ENCODE measurements at regions not wholly inside any gene's neighbourhood (a gene's known extent, or its start where the extent isn't known, plus 50 kb on each side); places are given as distances from the start of the nearest gene placed in this dataset.

DNA sequence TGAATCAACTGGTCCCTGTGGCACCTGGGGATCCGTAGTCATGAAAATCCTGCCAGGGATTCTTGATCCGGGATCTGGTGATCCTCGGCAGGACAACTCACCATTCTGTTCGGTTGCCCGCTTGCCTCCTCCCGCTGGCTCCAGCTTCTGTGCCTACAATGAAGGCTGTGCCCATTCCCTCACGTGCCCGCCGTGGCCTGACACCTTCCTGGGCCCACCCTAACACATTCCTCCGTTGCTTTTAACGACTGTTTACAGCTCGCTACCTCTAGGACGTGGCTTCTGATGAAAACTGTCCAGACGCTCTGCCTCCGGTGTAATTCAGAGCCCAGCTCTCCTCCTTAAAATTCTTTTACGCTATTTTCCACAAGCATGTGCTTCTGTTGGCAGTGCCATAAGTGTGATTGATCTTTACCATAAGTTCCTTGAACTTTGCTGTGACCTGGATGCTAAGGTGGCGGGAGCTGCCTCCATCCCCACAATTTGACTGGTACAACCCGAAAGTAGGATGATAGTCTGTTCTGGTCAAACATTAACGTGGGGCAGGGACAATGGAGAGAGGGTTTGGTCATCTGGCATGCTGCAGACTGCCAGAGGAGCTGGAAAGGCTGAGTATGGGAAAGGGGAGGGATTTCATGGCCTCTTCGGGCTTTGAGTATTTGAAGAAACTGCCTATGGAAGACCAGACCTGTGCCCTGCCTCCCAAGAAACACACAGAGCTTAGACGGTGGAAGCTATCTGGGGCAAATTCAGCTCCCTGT, 206.8 kb upstream of the TNP1 start:
- no peak for DNase-seq (ENCODE audit: low read depth)
- TF ChIP-seq, protein P1, sequence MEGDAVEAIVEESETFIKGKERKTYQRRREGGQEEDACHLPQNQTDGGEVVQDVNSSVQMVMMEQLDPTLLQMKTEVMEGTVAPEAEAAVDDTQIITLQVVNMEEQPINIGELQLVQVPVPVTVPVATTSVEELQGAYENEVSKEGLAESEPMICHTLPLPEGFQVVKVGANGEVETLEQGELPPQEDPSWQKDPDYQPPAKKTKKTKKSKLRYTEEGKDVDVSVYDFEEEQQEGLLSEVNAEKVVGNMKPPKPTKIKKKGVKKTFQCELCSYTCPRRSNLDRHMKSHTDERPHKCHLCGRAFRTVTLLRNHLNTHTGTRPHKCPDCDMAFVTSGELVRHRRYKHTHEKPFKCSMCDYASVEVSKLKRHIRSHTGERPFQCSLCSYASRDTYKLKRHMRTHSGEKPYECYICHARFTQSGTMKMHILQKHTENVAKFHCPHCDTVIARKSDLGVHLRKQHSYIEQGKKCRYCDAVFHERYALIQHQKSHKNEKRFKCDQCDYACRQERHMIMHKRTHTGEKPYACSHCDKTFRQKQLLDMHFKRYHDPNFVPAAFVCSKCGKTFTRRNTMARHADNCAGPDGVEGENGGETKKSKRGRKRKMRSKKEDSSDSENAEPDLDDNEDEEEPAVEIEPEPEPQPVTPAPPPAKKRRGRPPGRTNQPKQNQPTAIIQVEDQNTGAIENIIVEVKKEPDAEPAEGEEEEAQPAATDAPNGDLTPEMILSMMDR (IDR thresholded peaks at IDR 0.05; ENCODE audit: insufficient read depth, low read length) = no peak
- H3K4me3 ChIP-seq (ENCODE audit: low read depth, low read length) = no peak overlapping the region

DNA sequence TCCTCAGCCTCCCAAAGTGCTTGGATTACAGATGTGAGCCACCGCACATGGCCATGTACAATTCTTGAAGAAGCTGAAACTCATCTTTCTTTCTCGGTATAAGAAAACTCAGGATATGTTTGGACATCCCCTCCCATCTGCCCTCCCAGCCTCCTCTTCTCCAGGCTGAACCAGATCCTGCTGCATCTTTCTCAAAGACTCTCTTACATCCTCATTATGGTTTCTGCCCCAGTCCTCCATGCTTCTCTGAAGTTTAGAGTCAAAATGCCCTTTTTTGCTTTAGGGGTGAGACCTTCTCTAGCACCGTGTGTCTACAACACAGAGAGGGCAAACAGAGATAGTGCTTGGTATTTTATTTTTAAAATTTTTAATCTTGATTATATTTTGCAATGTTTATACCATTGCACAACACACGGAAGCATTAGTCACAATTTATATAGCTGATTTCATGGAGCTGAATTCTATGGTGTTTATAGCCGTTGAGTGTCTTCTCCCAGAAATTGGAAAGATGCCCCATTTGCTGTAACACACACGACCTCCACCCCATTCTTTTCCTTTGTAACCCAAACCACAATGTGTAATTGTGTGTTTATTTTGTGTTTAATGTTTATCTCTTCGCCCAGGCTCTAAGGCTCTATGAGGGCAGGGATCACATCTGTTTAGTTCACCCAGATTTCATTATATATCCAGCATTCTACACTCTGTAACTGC, 206.0 kb upstream of the TNP1 start:
- DNase-seq (ENCODE audit: low read depth) = peak; percentile 92
- TF ChIP-seq, protein P1 (IDR thresholded peaks at IDR 0.05; ENCODE audit: insufficient read depth, low read length) = no peak
- no peak overlapping the region for H3K4me3 ChIP-seq (ENCODE audit: low read depth, low read length)

DNA sequence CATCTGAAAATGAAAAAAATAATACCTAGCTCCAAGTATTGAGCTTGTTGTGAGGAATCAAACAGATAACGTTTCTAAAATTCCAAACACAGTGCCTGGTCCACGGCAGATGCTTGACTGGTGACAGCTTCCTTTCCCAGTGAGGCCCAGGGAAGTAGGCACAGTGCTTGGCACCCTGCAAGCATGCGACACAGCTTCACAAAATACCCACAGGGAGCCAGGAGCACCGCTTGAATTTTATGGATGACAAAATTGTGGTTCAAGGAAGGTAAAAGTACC, 205.1 kb upstream of the TNP1 start:
- TF ChIP-seq, protein P1 (IDR thresholded peaks at IDR 0.05; ENCODE audit: insufficient read depth, low read length) = no peak
- DNase-seq (ENCODE audit: low read depth) = peak; percentile 16
- no peak overlapping the region for H3K4me3 ChIP-seq (ENCODE audit: low read depth, low read length)

DNA sequence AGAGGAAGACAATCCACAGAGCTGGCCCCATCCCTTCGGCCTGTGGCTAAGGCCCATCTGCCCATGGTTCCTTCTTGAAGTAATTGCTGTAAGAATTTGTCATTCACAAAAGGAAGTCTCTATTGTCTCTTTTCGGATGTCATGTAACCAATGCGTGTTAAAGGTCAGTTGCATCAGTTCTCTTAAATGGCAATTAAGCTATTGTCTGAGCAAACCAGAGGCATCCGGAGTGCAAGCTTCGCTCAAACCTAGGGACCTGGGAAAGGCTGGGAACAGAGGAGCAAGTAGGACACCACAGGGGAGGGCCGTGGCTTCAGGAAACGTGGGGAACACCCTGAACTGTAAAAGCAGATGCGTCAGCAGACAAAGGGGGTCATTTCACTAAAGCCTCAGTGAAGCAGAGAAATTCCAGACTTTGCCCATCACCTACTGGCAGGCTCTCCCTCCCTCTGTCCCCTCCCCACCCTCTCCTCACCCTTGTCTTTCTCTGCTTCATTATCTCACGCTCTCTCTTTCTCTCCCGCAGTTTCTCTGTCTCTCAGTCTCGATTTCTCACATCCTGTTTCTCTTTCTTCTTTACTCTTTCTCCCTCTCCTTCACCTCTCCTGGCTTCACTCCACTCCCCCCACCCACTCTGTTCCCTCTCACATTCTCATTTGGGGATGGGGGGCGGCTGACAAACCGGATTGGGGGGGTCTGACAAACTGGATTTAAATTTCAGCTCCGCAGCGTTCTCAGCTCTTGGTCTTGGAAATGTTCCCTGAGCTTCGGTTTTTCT, 204.6 kb upstream of the TNP1 start:
- DNase-seq (ENCODE audit: low read depth) = peak; percentile 41
- peak overlapping the region; percentile 11 for H3K4me3 ChIP-seq (ENCODE audit: low read depth, low read length)
- TF ChIP-seq, protein P1 (IDR thresholded peaks at IDR 0.05; ENCODE audit: insufficient read depth, low read length) = no peak

DNA sequence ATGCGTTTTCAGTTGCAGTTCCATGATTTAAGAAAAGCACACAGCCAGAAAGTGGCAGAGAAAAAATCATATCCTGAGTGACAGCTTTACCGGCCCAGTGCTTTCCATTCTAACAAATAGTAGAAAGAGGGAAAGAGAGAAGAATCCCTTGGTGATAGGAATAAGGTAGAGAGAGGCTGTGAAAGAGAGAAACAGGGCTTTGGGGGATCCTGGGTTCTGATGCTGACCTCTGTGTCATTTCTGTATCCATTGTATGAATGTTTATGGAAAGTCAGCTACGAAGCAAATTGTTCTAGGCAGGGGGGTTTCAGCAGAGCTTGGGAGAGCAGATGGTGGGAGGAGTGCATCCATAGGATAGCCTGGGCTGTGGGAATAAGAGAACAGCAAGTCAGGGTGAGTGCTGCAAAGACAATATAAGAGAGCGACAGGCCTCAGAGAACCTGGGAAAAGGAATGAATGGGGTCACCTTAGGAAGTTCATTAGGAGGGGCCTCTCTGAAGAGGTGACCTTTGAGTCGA, 203.4 kb upstream of the TNP1 start:
- no peak for DNase-seq (ENCODE audit: low read depth)
- TF ChIP-seq, protein P1 (IDR thresholded peaks at IDR 0.05; ENCODE audit: insufficient read depth, low read length) = no peak
- H3K4me3 ChIP-seq (ENCODE audit: low read depth, low read length) = no peak overlapping the region

DNA sequence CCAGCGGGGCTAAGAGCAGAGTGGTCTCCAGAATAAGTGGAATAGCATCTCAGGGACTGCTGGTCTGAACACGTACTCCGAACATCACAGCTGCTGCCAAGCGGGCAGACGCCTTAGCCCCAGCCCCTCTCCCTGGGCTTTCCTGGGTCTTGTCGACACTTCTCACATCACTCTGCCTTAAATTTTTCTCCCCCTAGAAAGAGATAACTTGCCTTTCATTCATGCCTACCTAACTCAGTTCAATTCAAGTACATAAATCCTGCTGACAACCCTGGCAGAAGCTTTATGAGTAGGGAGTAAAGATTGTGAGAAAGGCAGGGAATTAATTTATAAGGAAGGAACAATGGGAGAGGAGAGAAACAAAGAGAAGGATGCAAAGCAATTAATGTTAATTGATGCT, 202.9 kb upstream of the TNP1 start:
- TF ChIP-seq, protein P1 (IDR thresholded peaks at IDR 0.05; ENCODE audit: insufficient read depth, low read length) = no peak
- no peak overlapping the region for H3K4me3 ChIP-seq (ENCODE audit: low read depth, low read length)
- no peak for DNase-seq (ENCODE audit: low read depth)

Data from fibroblast of the aortic adventitia (primary cell).